ENCODE measurements at regions not wholly inside any gene's neighbourhood (a gene's known extent, or its start where the extent isn't known, plus 50 kb on each side); places are given as distances from the start of the nearest gene placed in this dataset.

GRCh38 chr7:81367326-81367931, 402.4 kb downstream of the HGF start:
- TF ChIP-seq CTCF (optimal IDR thresholded peaks at IDR 0.05 in 1 of 3, IDR thresholded peaks at IDR 0.05 in 1 of 3, conservative IDR thresholded peaks at IDR 0.05 in 1 of 3; ENCODE audit: extremely low read depth in 1 of 3, insufficient read depth in 2 of 3, low read length in 3 of 3) (no peak), EZH2 (IDR thresholded peaks at IDR 0.05; ENCODE audit: low read length) (no peak)
